DMS79 (cell line): ENCODE measurements at regions not wholly inside any gene's neighbourhood (a gene's known extent, or its start where the extent isn't known, plus 50 kb on each side); places are given as distances from the start of the nearest gene placed in this dataset.
A peak's percentile ranks its signal among the peaks of the same experiment; 100 is the strongest.

Experiments used
- DNase-seq: peaks from one replicate; lab custom pipeline; 2025; lab: John Stamatoyannopoulos, UW

DNA sequence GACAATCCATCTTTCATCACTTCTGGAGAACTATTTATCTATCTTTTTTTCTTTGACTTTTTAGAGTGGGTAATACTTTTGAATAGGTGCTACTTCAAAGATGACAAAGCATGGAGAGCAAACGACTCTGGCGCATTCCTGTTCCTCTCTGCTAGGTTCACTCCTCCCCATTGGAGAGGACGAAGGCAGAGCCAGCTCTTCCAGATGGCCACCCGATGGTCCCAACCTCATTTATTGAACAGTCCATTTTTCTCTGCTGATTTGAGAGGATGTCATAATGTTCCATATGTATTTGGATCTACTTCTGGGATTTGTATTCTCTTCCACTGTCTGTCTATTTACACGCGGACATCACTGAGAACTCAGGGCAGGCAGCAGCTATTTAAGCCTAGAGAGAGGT, 284.3 kb upstream of the CXCR4 start:
- DNase-seq = no peak

DNA sequence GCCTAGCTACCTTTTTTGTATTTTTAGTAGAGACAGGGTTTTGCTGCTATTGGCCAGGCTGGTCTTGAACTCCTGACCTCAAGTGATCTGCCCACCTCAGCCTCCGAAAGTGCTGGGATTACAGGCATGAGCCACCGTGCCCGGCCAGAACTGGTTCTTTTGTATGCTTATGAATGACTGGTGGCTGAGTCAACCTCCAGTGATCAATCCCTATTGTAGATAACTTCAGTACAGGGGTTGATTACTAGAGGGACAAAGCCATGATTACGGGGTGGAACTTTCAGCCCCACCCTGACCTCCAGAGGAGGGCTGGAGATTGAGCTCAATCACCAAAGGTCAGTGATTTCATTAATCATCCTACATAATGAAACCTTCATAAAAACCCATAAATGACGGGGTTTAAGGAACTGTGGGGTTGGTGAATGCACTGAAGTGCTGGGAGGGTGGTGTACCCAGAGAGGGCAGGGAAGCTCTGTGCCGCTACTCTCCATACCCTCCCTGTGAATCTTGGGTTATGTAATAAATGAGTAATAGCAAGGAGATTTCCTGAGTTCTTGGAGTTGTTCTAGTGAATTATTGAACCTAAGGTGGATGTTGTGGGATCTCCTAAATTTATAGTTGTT, 281.8 kb upstream of the CXCR4 start:
- DNase-seq = no peak

DNA sequence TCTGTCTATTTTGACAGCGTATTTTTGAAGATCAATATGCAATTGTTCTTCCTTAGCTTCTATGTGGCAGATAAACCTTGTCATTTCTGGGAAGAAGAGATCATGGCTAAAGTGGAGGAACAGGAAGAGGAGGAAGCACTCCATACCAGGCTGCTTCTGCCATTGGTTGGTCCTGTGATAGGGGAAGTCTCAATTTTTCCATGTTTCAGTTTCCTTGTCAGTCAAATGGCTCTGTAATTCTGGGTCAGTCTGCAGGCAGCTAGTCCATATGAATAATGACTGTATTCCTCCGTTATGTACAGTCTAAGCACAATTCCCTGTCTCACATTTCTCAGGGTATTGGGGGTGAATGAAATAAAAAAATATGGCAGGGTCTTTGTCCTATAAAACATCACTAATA, 277.6 kb upstream of the CXCR4 start:
- no peak for DNase-seq

DNA sequence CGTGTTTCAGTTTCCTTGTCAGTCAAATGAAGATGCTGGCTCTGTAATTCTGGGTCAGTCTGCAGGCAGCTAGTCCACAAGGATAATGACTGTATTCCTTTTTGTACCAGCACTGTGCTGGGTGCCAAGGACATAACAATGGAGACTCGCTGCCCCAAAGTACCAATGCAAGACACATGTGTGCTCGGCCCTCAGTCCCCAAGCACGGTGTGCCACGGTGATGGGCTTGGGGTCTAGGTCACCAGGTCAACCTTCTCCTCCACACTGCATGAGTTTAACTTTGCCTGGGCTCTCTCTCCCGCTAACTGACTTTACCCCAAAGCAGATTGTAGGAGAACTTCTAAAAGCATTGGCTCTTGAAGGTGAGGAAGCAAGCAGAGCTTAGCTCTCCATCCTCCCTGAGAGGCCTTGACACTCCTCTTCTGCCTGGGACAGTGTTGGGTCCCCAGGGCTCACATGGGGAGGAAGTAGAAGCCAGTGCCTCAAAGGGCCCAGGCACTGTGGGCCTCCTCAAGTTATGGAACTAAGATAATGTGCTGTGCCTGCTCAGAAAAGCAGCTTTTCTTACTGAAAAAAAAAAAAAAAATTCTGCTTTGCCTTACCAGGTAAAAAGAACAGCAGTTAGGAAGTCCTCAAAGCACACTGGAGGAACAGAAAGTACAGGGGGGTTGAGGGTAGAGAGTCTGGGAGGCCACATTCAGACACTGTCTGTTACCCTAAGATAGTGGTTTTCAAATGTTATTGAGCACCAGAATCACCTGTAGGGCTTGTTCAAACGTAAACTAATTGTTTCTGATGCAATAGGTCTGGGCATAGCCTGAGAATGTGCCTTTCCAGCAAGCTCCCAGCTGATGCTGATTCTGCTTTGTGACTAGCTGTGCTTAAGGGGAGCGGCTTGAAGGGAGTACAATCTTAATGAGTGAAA, 276.4 kb upstream of the CXCR4 start:
- DNase-seq = no peak

DNA sequence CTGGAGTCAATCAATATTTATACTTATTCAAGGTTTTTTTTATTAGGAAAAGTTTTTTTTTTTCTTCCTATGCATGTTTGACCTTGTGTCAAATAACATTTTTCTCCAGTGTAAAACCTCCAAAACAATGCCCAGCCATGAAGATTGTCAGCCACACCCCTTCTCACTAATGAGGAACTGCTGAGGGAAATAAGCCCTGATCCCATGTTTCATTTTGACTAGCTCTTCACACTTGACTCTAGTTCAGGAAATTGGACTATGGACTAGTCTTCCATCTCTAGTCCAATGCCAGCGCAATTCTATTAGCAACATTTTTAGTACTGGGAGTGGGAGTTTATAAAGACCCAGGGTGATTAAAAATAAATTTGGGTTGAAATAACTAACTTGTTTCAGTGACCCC, 275.6 kb upstream of the CXCR4 start:
- no peak for DNase-seq

DNA sequence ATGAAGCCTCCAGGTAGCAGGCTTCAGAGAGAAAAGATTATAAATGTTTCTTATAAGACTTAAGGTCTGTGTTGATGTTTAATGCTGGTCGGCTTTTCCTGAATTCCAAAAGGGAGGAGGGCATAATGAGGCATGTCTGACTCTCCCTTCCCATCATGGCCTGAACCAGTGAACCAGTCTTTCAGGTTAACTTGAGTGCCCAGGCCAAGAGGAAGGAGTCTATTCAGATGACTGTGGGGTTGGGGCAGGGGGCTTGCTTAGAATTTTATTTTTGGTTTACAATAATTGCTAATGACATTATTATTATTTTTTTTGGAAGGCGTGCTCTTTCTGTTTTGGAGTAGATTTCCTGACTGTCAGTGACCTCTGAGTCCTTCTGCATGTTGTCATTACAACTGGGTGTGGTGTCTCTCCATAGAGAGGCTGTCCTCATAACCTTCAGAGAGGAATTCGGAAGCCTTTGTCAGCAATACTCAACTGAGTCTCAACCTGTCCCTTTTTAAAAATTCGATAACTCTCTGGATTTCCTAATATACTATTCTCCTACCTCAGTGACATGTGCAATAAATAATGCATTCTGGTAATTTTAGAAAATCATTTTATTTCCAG, 275.1 kb upstream of the CXCR4 start:
- no peak for DNase-seq

DNA sequence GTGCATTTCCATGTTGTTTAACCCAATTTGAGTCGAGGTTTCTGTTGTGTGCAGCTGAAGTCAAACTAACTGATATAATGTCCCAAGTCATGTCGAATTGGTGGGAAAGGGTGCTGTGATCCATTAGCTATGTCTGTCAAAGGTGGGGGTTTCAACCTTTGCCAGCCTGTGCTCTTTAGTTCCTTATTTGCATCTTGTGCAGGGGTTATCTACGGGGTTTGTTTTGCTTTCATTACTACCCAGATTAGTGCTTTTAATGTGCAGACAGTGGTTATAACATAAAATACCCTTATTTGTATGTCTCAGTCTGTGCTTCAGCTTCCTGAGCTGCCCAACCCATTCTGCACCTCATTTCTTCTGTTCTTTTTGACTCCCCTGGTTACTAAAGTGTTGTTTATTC, 271.9 kb upstream of the CXCR4 start:
- no peak for DNase-seq

DNA sequence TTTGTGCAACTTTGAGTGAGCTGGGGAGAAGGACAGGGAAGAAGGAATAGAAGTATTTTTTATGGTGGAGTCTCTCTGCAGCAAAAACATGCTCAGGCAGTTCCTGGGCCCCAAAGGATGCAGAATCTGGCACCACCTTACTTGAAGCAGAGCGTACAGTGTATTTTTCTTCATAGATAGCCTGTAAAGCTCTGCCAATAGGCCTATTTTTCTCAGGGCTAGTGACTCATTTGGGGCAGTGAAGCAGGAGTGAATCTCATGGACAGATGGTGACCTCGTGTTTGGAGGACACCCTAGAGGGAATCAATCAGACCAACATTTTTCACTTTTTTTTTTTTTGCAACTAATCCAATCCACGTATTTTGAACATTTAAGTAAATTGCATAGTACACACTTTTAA, 268.1 kb upstream of the CXCR4 start:
- DNase-seq = no peak

DNA sequence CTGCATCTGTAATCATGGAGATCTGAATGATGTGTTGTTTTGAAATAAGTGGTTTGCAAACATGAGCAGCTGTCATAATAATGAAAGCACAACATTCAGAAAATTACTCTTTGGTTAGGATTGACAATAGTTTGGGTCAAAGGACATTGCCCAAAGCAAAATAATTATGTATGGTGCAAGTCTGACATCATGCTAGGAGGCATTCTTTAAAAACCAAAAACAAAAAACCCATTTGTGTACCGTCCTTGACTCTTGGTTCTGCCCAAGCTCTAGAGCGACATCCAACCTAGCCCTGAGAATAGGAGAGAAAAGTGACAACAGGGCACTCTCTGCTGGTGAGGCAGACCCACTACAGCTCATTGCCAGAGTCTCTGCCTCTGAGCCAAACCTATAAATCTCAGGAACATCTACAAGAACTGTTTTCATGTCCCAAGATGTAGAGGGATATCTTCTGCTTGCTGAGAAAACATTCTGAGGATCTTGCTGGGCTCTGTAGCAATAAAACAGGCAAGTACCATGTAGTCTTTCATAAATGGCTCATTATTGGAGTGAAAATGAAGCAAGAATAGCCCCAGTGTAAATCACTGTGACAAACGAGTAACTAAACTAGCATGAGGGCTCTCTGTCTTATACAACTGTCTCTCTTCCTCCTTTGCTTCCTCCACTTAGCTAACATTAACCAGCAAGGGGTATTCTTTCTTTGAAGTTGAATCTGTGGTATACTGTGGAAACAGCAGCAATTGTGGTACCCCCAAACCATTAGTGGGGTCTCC, 266.8 kb upstream of the CXCR4 start:
- peak; percentile 41 for DNase-seq

DNA sequence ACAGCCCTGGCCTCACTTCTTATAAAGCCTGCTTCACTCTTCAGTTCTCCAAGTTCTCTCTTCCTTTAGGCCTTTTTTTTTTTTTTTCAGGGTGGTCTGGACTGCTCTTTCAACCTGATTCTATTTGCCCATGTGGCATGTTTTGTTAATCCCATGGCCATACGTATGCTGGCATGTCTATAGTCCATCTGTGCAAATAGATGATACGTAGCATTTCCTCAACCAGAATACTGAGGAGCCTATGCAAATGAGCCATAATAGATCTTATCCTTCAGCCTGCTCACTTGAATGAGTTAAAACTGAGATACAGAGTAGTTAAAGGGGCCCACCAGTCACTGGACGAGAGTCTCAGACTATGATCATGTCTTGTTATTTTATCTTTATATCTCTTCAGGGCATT, 265.2 kb upstream of the CXCR4 start:
- no peak for DNase-seq

DNA sequence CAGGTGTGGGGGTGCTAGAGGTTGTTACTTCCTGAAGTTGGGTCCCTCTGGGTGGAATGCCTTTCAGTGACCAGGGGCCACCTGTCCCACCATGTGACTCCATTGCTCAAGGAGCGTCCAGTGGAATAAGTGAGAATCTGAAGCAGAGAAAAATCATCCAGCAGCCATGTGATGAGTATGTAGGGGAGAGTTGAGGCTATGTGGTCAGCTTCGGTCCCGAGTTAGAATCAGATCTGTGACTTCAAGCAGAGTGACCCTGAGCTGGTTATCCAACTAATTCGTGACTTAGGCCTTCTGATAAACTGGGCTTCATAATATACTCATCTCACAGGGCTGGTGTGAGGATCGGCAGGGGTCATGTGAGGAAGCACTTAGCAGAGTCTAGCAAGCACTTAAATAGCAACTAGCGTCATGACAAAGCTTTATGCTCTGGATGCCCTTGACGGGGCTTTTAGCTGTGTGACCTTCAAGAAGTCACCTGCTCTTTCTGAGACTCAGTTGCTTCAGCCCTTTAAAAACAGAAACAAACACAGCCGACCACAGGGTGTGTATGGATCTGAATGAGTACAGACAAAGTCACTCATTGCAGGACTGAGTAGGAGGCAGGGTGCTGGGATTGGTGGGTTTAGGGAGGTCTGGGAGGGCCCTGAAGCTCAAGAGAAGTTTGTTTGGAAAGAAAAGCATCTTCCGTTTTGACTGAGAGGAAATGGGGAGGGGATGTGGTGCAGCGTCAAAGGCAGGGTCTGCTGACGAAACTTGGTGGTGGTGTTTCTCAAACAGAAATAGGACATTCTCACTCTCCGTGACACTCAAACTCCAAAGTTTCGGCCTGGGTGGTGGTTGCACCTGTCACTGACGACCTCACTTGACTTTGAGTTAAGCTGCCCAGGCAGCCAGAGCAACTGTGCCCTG, 264.0 kb upstream of the CXCR4 start:
- DNase-seq = no peak

DNA sequence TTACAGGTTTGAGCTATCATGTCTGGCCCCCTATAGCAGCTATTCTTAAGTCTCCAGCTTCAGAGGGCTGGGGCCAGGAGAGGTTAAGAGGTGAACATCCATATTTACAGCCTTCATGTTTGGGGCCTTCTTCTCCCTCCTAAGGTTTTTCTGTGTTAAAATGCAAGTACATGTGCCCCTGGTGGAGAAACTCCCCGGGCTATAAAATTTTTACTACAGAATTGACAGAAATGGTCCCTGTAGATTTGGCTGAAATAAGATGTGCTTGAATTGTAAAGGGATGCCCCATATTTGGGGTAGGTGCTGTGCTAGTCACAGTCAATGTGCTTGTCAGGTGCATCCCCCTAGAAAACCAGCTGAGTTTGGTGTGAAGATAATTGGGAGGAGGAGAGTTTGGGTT, 263.3 kb upstream of the CXCR4 start:
- no peak for DNase-seq

DNA sequence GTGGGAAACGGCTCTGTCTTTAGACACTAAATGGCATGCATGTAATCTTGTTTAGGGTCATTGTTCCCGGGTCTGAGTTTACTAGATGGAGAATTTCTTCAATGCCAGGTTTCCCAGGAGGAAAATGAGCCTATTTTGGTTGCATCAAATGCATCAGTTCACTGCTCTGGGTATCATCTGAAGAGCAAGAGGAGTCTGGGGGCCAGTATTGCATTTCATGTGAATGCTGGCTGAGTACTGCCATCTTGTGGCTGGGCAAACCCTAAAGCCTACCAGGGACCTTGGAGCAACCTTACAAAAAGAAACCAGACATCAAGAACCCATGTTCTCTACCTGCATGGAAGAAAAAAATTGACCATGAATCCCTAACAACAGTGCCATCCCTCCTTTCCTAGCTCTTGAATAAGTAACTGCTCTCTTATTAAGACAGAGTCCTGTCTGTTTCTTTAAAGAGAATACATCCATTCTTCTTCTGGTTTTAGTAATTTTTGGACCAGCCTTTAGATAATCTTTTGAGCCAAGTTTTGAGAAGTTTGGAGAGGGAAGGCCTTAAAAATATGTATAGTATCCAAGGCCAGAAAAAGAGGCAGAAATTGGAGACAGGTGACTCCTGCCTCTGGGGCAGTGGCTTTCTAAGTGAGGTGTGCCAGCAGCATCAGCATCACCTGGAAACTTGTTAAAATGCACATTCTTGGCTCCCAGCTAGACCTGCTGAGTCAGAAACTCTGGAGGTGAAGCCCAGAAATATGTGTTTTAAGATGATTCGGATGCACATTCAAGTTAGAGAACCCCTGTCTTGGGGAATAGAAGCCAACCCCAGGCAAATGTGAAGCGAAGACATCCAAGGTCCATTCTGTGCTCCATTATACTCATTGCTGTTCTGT, 261.0 kb upstream of the CXCR4 start:
- DNase-seq = peak; percentile 56

DNA sequence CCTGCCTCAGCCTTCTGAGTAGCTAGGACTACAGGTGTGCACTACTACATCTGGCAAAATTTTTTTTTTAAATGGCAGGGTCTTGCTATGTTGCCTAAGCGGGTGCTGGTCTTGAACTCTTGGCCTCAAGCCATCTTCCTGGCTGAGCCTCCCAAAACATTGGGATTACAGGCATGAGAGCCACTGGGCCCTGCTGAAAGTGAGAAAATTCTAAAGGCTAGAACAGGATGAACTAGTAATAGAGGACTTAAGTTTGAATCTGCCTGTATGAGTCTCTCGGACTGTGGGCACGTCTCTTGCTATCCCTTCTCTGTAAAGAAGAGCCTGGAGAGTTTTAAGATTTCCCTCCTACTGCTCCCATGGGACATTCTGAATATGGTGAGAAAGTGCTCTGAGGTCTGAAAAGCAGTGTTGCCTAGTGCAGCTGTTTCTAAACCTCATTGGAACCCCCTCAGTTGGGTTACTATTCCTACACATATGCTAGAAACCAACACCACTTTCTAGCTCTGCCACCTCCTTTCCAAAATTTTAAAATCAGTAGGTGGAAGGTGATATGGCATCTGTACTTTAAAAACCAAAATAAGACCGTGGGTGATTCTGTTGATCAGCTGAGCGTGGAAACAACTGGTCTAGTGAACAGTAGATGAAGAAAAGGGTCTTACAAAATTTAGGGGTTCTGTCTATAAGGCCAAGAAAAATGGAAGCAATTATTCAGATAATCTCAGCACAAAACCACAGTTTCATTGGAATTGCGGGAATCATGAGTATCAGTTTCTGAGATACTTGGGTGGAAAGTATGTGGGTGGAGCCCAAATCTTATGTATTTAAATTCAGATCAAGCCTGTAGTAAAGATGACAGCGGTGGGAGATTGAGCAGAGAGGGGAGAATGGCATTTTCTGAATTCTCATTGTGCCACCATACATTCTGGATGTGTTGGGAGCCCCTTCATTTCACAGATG, 259.8 kb upstream of the CXCR4 start:
- no peak for DNase-seq

DNA sequence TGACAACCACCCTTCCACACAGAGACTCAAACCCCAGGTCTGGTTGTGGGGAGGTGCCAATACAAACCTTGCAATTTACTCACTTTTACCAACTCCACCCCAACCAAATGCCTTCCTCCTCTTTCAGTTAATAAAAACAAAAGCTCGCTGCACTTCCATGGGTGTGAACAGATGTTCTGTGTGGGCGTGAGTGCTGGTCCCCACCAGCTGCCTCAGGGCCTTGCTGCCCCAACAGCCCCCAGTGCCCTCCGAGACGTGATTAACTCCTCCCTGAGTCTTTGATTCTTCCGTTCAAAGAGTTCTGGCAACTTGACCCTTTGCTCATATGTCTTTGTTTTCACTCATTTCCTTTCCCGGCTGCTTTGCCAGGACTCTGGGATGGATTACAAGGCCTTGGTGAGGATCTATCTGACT, 258.9 kb upstream of the CXCR4 start:
- no peak for DNase-seq

DNA sequence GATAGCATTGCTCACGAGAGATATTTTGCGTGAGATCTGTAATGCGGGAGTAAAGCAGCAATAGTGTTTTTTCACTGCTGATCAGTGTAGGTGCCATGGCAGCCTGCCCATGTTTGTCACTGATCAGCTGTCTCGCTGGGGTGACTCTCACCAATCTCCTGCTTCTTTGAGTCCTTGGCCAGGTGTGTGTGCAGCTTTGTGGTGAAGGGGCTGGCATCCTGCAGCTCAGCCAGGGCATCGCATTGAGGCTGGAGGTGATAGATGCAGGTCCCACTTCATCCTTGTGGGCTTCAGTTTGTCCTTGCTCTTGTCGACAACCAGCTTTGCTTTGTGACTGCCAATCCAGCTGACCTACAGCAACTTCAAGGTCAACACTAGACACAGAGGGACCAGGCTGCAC, 258.3 kb upstream of the CXCR4 start:
- DNase-seq = peak; percentile 13

DNA sequence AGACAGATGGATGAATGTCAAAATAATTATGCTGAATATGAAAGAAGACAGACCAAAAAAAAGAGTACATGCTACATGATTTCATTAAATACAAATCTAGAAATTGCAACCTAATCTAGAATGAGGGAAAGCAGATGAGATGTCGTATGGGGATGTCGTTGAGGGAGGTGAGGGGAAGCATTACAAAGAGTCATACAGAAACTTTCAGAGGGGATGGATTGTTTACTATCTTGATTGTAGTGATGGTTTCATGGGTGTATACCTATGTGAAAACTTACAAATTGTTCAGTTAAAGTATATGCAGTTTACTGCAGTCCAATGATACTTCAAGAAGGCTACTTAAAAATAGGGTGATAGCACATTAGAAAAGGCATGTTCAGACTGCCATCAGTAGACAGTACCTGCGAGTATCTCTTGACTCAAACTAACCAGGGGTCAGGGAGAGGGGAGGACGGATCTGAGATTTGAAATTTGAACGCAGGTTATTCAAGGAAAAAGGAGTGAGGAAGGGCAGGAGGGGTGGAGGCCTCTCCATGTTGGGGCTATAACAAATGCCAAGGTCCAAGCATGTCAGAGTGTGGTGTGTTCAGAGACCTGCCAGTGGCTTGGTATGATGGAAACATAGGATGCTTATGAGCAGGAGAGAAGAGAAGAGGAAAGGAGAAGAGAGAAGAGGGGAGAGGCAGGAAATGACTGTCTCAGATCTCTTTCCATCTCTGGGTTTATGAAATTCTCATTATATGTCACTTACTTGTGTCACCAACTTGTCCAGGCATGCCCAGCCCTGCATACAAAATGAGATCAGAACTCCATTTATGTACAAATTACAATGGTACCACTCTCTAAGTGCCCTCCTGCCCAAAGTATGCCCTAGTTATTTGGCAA, 257.3 kb upstream of the CXCR4 start:
- no peak for DNase-seq

DNA sequence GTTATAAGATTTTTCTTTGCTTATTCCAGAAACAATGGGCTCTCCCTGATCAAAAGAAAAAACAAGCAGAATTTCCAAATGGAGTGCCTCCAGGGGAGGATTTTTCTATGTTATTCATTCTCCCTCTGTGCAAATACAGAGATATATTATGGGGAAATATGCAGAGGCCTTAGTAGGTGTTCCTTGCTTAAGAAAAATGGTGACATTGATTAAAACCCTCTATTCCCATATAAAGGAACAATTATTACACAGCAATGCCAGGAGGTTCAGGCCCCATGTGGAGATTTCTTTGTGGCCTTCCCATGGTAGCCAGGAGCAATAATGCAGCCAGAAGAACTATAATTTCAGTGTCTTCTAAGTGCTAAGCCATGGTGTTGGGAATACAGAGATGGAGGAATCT, 255.9 kb upstream of the CXCR4 start:
- DNase-seq = no peak
